HG02798 (cell line): ENCODE measurements at regions not wholly inside any gene's neighbourhood (a gene's known extent, or its start where the extent isn't known, plus 50 kb on each side); places are given as distances from the start of the nearest gene placed in this dataset.
"Not testable (repeated sequence)": the region's sequence is repeated elsewhere in the genome, so short reads cannot be mapped to it uniquely, and the experiment has no call there.

Source experiments
- ATAC-seq: cut with Tn5 transposase; IDR thresholded peaks from one replicate; pipeline ENCODE4 v1.9.1; 2021; ENCODE audit warnings: mild to moderate bottlenecking; ENCODE audit not compliant: unreplicated experiment, poor library complexity

GRCh38 chr2:21328177-21328576 is 204.4 kb downstream of the TDRD15 start:
- no peak for ATAC-seq

- no peak for ATAC-seq
Observed at GRCh38 chr2:21330786-21331391, 207.1 kb downstream of the TDRD15 start.

GRCh38 chr2:21331625-21332370 is 208.0 kb downstream of the TDRD15 start:
- ATAC-seq: no peak

- ATAC-seq: no peak
Observed at GRCh38 chr2:21332993-21333625, 209.3 kb downstream of the TDRD15 start.

- no peak for ATAC-seq
Observed at GRCh38 chr2:21333684-21334083, 209.9 kb downstream of the TDRD15 start.

- ATAC-seq: no peak
Observed at GRCh38 chr2:21346984-21347383, 223.2 kb downstream of the TDRD15 start.

GRCh38 chr2:21353879-21354679 is 230.3 kb downstream of the TDRD15 start:
- ATAC-seq: no peak

- no peak for ATAC-seq
Observed at GRCh38 chr2:21356086-21356856, 232.5 kb downstream of the TDRD15 start.

GRCh38 chr2:21356857-21357255 is 233.1 kb downstream of the TDRD15 start:
- no peak for ATAC-seq

- ATAC-seq: no peak
Observed at GRCh38 chr2:21358976-21359375, 235.2 kb downstream of the TDRD15 start.

GRCh38 chr2:21361384-21361783 is 237.6 kb downstream of the TDRD15 start:
- no peak for ATAC-seq

- no peak for ATAC-seq
Observed at GRCh38 chr2:21361957-21362486, 238.3 kb downstream of the TDRD15 start.

- ATAC-seq: no peak
Observed at GRCh38 chr2:21363364-21363763, 239.6 kb downstream of the TDRD15 start.

GRCh38 chr2:21367421-21367820 is 243.7 kb downstream of the TDRD15 start:
- ATAC-seq: no peak

- no peak for ATAC-seq
Observed at GRCh38 chr2:21369787-21370186, 246.0 kb downstream of the TDRD15 start.

- no peak for ATAC-seq
Observed at GRCh38 chr2:21371499-21372003, 247.8 kb downstream of the TDRD15 start.

- ATAC-seq: no peak
Observed at GRCh38 chr2:21372654-21373053, 248.9 kb downstream of the TDRD15 start.

GRCh38 chr2:21376864-21377263 is 253.1 kb downstream of the TDRD15 start:
- ATAC-seq: no peak

GRCh38 chr2:21379140-21379539 is 255.4 kb downstream of the TDRD15 start:
- ATAC-seq: no peak

GRCh38 chr2:21379668-21380067 is 255.9 kb downstream of the TDRD15 start:
- ATAC-seq: not testable (repeated sequence)
